ENCODE measurements at regions not wholly inside any gene's neighbourhood (a gene's known extent, or its start where the extent isn't known, plus 50 kb on each side); places are given as distances from the start of the nearest gene placed in this dataset.

- no peak for TF ChIP-seq NFIC (IDR thresholded peaks at IDR 0.05)
- TF ChIP-seq EP300 (IDR thresholded peaks at IDR 0.05; ENCODE audit: borderline replicate concordance) = no peak
- no peak for TF ChIP-seq ZBTB7A (IDR thresholded peaks at IDR 0.05; ENCODE audit: low read depth)
- no peak for TF ChIP-seq CREB1 (IDR thresholded peaks at IDR 0.05; ENCODE audit: low read depth)
- no peak for TF ChIP-seq TCF12 (IDR thresholded peaks at IDR 0.05; ENCODE audit: low read depth)
- no peak for TF ChIP-seq CEBPB (IDR thresholded peaks at IDR 0.05)
Measured at GRCh38 chr7:18302097-18302496, 193.5 kb upstream of the HDAC9 start.

Measured in Ishikawa (cell line).